ENCODE measurements at regions not wholly inside any gene's neighbourhood (a gene's known extent, or its start where the extent isn't known, plus 50 kb on each side); places are given as distances from the start of the nearest gene placed in this dataset.

GRCh38 chr5:91643797-91644196, 260.7 kb upstream of the ARRDC3 start:
- Histone ChIP-seq H3K4me1 (no peaks in the 10 kb centered on the region), H3K27me3 (no peaks in the 10 kb centered on the region), H3K9me3 (no peaks in the 10 kb centered on the region), H3K36me3 (no peaks in the 10 kb centered on the region), H3K4me3 (no peak overlapping the region), H3K27ac (no peak overlapping the region)
- intact Hi-C loops (cut with DNase I), result no loop called here
- 62 to 74% (median 68%) methylated on average over 2 of the region's 2 CpGs for WGBS, 4 donors
- DNase-seq (no peak), ATAC-seq (no peak)
- TF ChIP-seq CTCF (IDR thresholded peaks at IDR 0.05) (no peak), POLR2A (IDR thresholded peaks at IDR 0.05) (no peak)

GRCh38 chr5:91642581-91642980, 259.5 kb upstream of the ARRDC3 start:
- Histone ChIP-seq H3K27me3 (no peaks in the 10 kb centered on the region), H3K4me3 (no peak overlapping the region), H3K36me3 (no peaks in the 10 kb centered on the region), H3K4me1 (no peaks in the 10 kb centered on the region), H3K9me3 (no peaks in the 10 kb centered on the region), H3K27ac (no peak overlapping the region)
- DNase-seq (no peak), ATAC-seq (no peak)
- intact Hi-C loops (cut with DNase I), result no loop called here
- TF ChIP-seq POLR2A (IDR thresholded peaks at IDR 0.05) (no peak), CTCF (IDR thresholded peaks at IDR 0.05) (no peak)
- 77 to 87% (median 83%) methylated on average over 5 of the region's 5 CpGs for WGBS, 4 donors

- WGBS, 4 donors, result 1 to 10% (median 4%) methylated on average over 2 of the region's 2 CpGs
- intact Hi-C loops (cut with DNase I), result no loop called here
- no peak overlapping the region for H3K27ac ChIP-seq
- no peak overlapping the region for H3K4me3 ChIP-seq
- ATAC-seq (no peak), DNase-seq (no peak)
- H3K36me3 ChIP-seq, result no peaks in the 10 kb centered on the region
- H3K9me3 ChIP-seq, result no peaks in the 10 kb centered on the region
- TF ChIP-seq CTCF (IDR thresholded peaks at IDR 0.05), result peak; percentile 35 to 68 (median 60)
- TF ChIP-seq POLR2A (IDR thresholded peaks at IDR 0.05), result no peak
- no peaks in the 10 kb centered on the region for H3K4me1 ChIP-seq
- H3K27me3 ChIP-seq, result no peaks in the 10 kb centered on the region
Observed at GRCh38 chr5:91641730-91642350, 258.7 kb upstream of the ARRDC3 start.

- H3K27ac ChIP-seq, result no peak overlapping the region
- no peak overlapping the region for H3K4me3 ChIP-seq
- no peaks in the 10 kb centered on the region for H3K36me3 ChIP-seq
- DNase-seq (no peak), ATAC-seq (no peak)
- H3K27me3 ChIP-seq, result no peaks in the 10 kb centered on the region
- intact Hi-C loops (cut with DNase I), result no loop called here
- WGBS, 4 donors, result 42 to 51% (median 47%) methylated on average over 3 of the region's 3 CpGs
- TF ChIP-seq CTCF (IDR thresholded peaks at IDR 0.05), result no peak
- no peak for TF ChIP-seq POLR2A (IDR thresholded peaks at IDR 0.05)
- H3K4me1 ChIP-seq, result no peaks in the 10 kb centered on the region
- H3K9me3 ChIP-seq, result no peaks in the 10 kb centered on the region
Observed at GRCh38 chr5:91639744-91640143, 256.6 kb upstream of the ARRDC3 start.

Measured in heart left ventricle (tissue), 16 donors.